ENCODE measurements at regions not wholly inside any gene's neighbourhood (a gene's known extent, or its start where the extent isn't known, plus 50 kb on each side); places are given as distances from the start of the nearest gene placed in this dataset.

- DNase-seq: no peak
Observed at GRCh38 chr1:104854529-104854928, 1104.8 kb downstream of the AMY1C start.

GRCh38 chr1:104855550-104855949 is 1105.9 kb downstream of the AMY1C start:
- no peak for DNase-seq

- no peak for DNase-seq
Observed at GRCh38 chr1:104856091-104856490, 1106.4 kb downstream of the AMY1C start.

GRCh38 chr1:104856518-104856917 is 1106.8 kb downstream of the AMY1C start:
- DNase-seq: no peak

GRCh38 chr1:104868794-104869193 is 1119.1 kb downstream of the AMY1C start:
- no peak for DNase-seq

GRCh38 chr1:104874044-104874443 is 1124.3 kb downstream of the AMY1C start:
- no peak for DNase-seq

- DNase-seq: no peak
Observed at GRCh38 chr1:104878203-104878909, 1128.7 kb downstream of the AMY1C start.

- no peak for DNase-seq
Observed at GRCh38 chr1:104884939-104885338, 1135.2 kb downstream of the AMY1C start.

- DNase-seq: no peak
Observed at GRCh38 chr1:104905322-104905721, 1155.6 kb downstream of the AMY1C start.

GRCh38 chr1:104906141-104906540 is 1156.4 kb downstream of the AMY1C start:
- DNase-seq: no peak

- DNase-seq: no peak
Observed at GRCh38 chr1:104919188-104919587, 1169.5 kb downstream of the AMY1C start.

- DNase-seq: no peak
Observed at GRCh38 chr1:104921525-104921924, 1171.8 kb downstream of the AMY1C start.

- DNase-seq: no peak
Observed at GRCh38 chr1:104923075-104923474, 1173.4 kb downstream of the AMY1C start.

GRCh38 chr1:104929280-104929679 is 1179.6 kb downstream of the AMY1C start:
- no peak for DNase-seq

- DNase-seq: no peak
Observed at GRCh38 chr1:104932030-104932915, 1182.6 kb downstream of the AMY1C start.

- DNase-seq: no peak
Observed at GRCh38 chr1:104932949-104933679, 1183.4 kb downstream of the AMY1C start.

GRCh38 chr1:104933846-104934245 is 1184.1 kb downstream of the AMY1C start:
- no peak for DNase-seq

GRCh38 chr1:104945406-104945805 is 1195.7 kb downstream of the AMY1C start:
- no peak for DNase-seq

GRCh38 chr1:104946558-104947210 is 1197.0 kb downstream of the AMY1C start:
- DNase-seq: no peak

GRCh38 chr1:104953555-104953954 is 1203.9 kb downstream of the AMY1C start:
- no peak for DNase-seq

GRCh38 chr1:104973516-104973915 is 1223.8 kb downstream of the AMY1C start:
- DNase-seq: no peak

- no peak for DNase-seq
Observed at GRCh38 chr1:104979651-104980050, 1230.0 kb downstream of the AMY1C start.

GRCh38 chr1:104987210-104987609 is 1237.5 kb downstream of the AMY1C start:
- no peak for DNase-seq
